Adrenal gland (tissue), 5 donors: ENCODE measurements at regions not wholly inside any gene's neighbourhood (a gene's known extent, or its start where the extent isn't known, plus 50 kb on each side); places are given as distances from the start of the nearest gene placed in this dataset.

Experiments
- POLR2A ChIP-seq, 2 donors: fragments of 450-650 bp; IDR thresholded peaks; one replicate each; pipeline ENCODE4 v1.6.1; 2017; ENCODE audit warnings: antibody characterized with exemption in 2 of 2, mild to moderate bottlenecking in 2 of 2, moderate library complexity in 1 of 2
- TF ChIP-seq, protein P1 (sequence below), 6 experiments: fragments of 450-650 bp in 4 of 6; fragments of 200-600 bp in 2 of 6; sonication (generic) in 1 of 6; IDR thresholded peaks; 1 replicate in 5 of 6; 2 replicates in 1 of 6; pipeline versions ENCODE4 v1.5.1 to v1.8.0; 2016 to 2021; ENCODE audit warnings: antibody characterized with exemption in 6 of 6, mild to moderate bottlenecking in 2 of 6, moderate library complexity in 1 of 6
- donor health status: DM: no; HTN: no; CAD: no.

DNA sequence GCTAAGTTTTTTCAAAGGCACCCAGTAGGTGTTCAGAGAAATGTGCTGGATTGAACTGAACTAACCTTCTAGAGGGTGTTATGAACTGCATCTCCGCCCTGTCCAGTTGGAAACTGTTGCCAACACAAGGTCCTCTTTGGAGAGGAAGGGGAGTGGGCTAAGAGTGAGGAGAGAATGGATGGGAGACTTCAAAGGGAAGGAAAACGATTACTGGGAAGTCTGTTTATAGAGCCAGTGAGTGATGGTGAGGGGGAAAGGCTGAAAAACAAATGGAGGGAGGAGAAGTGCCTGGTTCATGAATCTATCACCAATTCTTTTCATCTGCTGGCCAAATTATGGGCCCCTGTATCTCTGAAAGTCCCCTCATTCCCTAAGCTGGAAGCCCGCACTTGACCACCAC, 86.0 kb upstream of the TBX5 start:
- TF ChIP-seq, protein P1, sequence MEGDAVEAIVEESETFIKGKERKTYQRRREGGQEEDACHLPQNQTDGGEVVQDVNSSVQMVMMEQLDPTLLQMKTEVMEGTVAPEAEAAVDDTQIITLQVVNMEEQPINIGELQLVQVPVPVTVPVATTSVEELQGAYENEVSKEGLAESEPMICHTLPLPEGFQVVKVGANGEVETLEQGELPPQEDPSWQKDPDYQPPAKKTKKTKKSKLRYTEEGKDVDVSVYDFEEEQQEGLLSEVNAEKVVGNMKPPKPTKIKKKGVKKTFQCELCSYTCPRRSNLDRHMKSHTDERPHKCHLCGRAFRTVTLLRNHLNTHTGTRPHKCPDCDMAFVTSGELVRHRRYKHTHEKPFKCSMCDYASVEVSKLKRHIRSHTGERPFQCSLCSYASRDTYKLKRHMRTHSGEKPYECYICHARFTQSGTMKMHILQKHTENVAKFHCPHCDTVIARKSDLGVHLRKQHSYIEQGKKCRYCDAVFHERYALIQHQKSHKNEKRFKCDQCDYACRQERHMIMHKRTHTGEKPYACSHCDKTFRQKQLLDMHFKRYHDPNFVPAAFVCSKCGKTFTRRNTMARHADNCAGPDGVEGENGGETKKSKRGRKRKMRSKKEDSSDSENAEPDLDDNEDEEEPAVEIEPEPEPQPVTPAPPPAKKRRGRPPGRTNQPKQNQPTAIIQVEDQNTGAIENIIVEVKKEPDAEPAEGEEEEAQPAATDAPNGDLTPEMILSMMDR (IDR thresholded peaks at IDR 0.05), result no peak
- TF ChIP-seq POLR2A (IDR thresholded peaks at IDR 0.05), result no peak
